G401 (cell line): ENCODE measurements at regions not wholly inside any gene's neighbourhood (a gene's known extent, or its start where the extent isn't known, plus 50 kb on each side); places are given as distances from the start of the nearest gene placed in this dataset.

Experiments
- DNase-seq: peaks from one replicate; pipeline ENCODE4 v3.0.0-alpha.2; 2015; ENCODE audit warnings: low spot score
- in situ Hi-C: cut with HindIII; loops from 2 replicates; pipeline ENCODE4 v1.10.0; 2016; ENCODE audit warnings: low sequenced_read_pairs, mixed read lengths

DNA sequence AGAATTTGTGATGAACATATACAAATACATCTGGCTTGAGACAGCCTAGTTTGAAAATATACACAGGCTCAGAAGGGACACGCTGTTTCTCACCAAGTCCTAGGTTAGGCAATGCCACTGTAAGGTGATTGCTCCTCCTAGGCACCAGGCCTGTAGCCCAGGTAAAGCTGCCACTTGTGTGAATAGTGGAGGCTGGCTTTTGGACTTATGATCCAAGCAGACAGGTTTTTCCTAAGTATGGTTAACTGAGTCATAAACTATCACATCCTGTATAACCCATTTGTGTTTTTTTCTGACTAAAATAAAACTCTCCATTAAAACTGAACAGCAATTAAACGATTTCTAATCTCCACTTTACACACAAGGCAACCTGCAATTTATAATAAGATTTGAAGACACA is 81.0 kb downstream of the SEMA4F start:
- in situ Hi-C loops = no loop called here
- DNase-seq = no peak

- in situ Hi-C loops = no loop called here
- DNase-seq = peak; percentile 2
Observed at GRCh38 chr2:74735564-74735963, 81.5 kb downstream of the SEMA4F start.

GRCh38 chr2:74736589-74736988 is 82.5 kb downstream of the SEMA4F start:
- no peak for DNase-seq
- in situ Hi-C loops = no loop called here

GRCh38 chr2:74738586-74738985 is 84.5 kb downstream of the SEMA4F start:
- in situ Hi-C loops = no loop called here
- DNase-seq = no peak

DNA sequence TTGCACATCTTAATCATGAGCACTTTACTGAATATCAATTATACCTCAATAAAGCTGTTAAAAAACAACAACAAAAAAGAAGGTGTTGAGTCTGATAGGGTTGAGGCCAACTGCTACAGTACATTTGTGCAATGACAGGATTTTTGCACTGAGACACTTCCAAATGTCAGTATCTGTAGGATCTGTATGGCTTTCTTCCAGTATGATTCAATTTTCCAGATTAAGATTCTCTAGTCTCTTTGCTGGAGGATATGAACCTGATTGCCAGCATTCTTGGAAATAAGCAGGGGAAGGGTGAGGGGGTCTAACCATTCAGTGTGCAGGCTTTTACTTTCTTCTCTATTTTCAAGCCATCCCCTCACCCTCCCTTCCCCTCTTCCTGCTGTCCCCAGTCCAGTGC is 85.1 kb downstream of the SEMA4F start:
- in situ Hi-C loops = no loop called here
- DNase-seq = no peak

DNA sequence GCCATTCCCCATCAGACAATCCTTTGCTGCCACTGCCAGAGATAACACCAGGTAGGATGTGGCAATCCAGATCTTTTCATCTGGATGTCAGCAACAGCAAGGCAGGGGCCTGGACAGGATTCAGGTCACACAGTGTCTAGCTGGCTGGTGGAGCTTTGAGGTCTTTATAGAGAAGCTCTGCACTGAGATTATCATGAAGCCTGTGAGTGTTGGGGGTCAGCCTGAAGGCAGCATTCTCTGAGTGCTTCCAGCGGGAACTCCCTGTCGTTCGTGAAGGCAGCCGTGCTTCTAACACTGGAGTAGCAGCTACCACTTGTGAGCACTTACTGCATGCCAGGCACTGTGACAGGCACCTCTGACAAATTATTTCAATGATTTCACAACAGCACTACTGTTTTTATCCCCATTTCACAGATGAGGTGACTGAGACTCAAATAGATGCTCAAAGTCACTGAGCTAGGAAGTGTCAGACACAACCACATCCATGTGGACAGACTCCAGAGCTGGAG is 85.7 kb downstream of the SEMA4F start:
- in situ Hi-C loops = no loop called here
- DNase-seq = no peak

GRCh38 chr2:74740395-74740740 is 86.3 kb downstream of the SEMA4F start:
- in situ Hi-C loops = no loop called here
- no peak for DNase-seq

- in situ Hi-C loops = no loop called here
- no peak for DNase-seq
Observed at GRCh38 chr2:74740741-74741431, 86.8 kb downstream of the SEMA4F start.

GRCh38 chr2:74741629-74742028 is 87.6 kb downstream of the SEMA4F start:
- DNase-seq = no peak
- in situ Hi-C loops = no loop called here

- no peak for DNase-seq
- in situ Hi-C loops = no loop called here
Observed at GRCh38 chr2:74742471-74742870, 88.4 kb downstream of the SEMA4F start.

DNA sequence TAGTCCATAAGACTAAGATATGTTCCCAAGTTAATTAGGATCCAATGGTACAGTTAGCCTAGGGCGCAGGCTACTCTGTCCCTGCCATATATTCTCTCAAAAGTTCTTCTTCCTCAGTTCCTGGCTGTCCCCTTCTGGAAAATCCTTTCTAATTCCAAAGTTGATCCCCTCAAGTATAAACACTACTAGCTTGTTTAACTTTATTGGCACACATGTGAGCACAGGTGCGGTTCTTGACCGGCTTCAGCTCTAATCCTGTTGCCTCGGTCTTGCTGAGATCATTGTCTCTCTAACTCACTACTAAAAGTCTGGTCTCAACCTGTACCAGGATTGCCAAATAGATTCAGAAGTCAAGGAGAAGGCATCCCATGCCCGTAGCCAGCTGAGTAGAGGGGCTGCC is 89.0 kb downstream of the SEMA4F start:
- DNase-seq = no peak
- in situ Hi-C loops = no loop called here

- DNase-seq = no peak
- in situ Hi-C loops = no loop called here
Observed at GRCh38 chr2:74743778-74744177, 89.7 kb downstream of the SEMA4F start.

- DNase-seq = peak; percentile 58
- in situ Hi-C loops = no loop called here
Observed at GRCh38 chr2:74744731-74745515, 89.0 kb upstream of the HK2 start.

- in situ Hi-C loops = no loop called here
- no peak for DNase-seq
Observed at GRCh38 chr2:74745766-74746165, 88.2 kb upstream of the HK2 start.

DNA sequence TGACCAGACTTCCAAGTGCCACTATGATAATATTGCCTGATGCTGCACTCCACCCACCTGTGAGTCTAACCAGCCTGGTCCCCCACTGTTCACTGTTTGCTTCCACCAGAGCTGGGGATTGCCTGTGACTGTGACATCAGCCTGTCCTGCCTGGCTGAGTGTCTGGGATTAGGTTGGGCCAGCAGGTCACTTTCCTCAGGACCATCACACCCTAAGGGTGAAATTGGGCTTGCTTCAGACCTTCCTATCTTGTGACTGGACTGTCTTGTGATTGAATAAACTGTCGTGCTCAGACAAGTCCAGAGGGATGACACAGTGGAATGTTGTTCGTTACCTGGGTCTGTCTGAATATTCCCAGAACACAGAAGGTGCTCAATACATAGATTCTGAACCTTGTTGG is 87.4 kb upstream of the HK2 start:
- in situ Hi-C loops = no loop called here
- no peak for DNase-seq

- DNase-seq = no peak
- in situ Hi-C loops = no loop called here
Observed at GRCh38 chr2:74747411-74748080, 86.4 kb upstream of the HK2 start.

DNA sequence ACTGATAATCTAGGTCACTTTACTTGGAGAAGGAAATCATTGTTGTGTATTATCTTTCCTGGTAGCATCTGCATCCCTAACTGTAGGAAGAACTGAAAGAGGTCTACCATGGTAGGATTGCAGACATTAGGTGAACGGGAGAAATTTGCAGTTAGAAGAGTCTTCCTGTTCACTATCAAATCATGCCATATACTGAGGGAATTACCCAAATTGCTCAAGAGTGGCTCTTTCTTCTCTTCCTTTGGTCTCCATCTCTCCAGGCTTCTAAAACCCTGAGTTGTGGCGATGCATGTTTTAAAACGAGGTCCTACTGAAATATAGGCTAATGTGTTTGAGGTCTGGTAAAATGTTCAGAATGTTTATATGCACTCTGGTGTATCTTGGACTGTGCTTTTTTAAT is 85.3 kb upstream of the HK2 start:
- in situ Hi-C loops = no loop called here
- DNase-seq = no peak

DNA sequence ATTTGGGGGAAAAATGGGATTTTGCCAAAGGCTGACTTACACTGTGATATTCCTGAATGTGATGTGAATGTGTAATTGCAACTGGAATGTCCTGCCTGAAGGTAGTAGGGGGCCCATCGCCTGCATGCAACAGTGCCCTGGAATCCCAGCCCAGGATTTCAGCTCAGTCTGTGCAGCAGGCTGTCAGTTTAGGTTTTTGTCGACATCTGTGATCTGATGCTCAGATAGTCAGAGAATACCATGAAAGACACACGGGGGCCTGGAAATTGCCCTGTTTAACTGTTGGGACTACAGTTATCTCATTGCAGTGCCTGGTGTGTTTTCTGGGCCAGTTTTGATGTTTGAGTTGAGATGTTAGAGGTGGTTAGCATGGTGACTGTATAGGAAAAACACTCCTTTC is 84.5 kb upstream of the HK2 start:
- in situ Hi-C loops = no loop called here
- no peak for DNase-seq

DNA sequence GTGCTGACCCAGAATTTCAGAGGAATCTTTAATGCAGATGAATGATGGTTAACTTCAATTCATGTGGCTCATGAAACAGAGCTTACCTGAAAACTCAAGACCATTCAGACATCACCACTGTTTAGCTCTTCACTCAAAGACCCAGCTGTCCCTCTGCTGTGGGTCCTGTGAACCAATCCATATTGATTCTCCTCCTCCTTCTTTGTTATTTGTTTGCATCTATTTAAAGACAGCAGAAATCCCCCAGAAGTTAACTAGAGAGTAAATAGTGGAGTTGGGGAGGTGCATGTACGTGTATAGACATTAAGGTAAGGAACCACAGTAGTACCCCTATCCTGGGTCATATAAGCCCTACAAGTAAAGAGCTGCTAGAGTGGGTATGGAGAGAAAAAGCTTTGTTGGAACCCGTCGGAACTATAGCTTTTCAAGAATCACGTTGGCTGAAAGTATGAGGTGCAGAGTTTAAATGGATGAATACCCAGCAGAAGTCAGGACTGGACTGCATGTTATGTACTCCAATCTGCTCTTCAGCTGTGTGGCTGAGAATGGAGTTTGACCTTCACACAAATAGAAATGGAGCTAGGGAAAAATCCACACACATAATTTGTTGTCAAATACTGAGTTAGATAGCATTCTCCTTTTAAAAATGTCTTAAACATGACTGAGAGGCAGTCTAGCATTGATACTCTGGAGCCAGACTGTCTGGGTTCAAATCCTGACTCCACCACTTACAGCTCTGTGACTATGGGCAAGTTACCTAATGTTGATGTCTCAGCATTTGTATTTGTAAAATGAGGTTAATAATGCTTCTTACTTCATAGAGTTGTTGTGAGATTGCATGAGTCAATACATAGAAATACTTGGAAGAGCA is 81.7 kb upstream of the HK2 start:
- in situ Hi-C loops = no loop called here
- DNase-seq = no peak
